ENCODE measurements at regions not wholly inside any gene's neighbourhood (a gene's known extent, or its start where the extent isn't known, plus 50 kb on each side); places are given as distances from the start of the nearest gene placed in this dataset.

- intact Hi-C loops (cut with DNase I): no loop called here
- no peak overlapping the region for H3K4me3 ChIP-seq
- DNase-seq (ENCODE audit: extremely low spot score in 2 of 2): no peak
- TF ChIP-seq CTCF (IDR thresholded peaks at IDR 0.05) (no peak), POLR2AphosphoS5 (IDR thresholded peaks at IDR 0.05; ENCODE audit: insufficient read depth in 1 of 2, low read depth in 1 of 2) (no peak), POLR2A (IDR thresholded peaks at IDR 0.05) (no peak)
- H3K36me3 ChIP-seq: no peaks in the 10 kb centered on the region
- no peaks in the 10 kb centered on the region for H3K4me1 ChIP-seq
- H3K9me3 ChIP-seq: no peaks in the 10 kb centered on the region
- H3K27ac ChIP-seq: no peak overlapping the region
- H3K27me3 ChIP-seq: no peaks in the 10 kb centered on the region
Measured at GRCh38 chr19:28403690-28404089, 809.3 kb downstream of the UQCRFS1 start.

GRCh38 chr19:28402701-28403290 lies 810.2 kb downstream of the UQCRFS1 start:
- H3K27me3 ChIP-seq: no peaks in the 10 kb centered on the region
- H3K36me3 ChIP-seq: no peaks in the 10 kb centered on the region
- no peaks in the 10 kb centered on the region for H3K4me1 ChIP-seq
- DNase-seq (ENCODE audit: extremely low spot score in 2 of 2): no peak
- no peaks in the 10 kb centered on the region for H3K9me3 ChIP-seq
- no peak for TF ChIP-seq POLR2AphosphoS5 (IDR thresholded peaks at IDR 0.05; ENCODE audit: insufficient read depth in 1 of 2, low read depth in 1 of 2)
- no peak for TF ChIP-seq CTCF (IDR thresholded peaks at IDR 0.05)
- no peak for TF ChIP-seq POLR2A (IDR thresholded peaks at IDR 0.05)
- intact Hi-C loops (cut with DNase I): no loop called here
- H3K4me3 ChIP-seq: no peak overlapping the region
- H3K27ac ChIP-seq: no peak overlapping the region

GRCh38 chr19:28401739-28402424 lies 811.1 kb downstream of the UQCRFS1 start:
- Histone ChIP-seq H3K27ac (no peak overlapping the region), H3K36me3 (no peaks in the 10 kb centered on the region), H3K9me3 (no peaks in the 10 kb centered on the region), H3K27me3 (no peaks in the 10 kb centered on the region), H3K4me1 (no peaks in the 10 kb centered on the region), H3K4me3 (no peak overlapping the region)
- intact Hi-C loops (cut with DNase I): no loop called here
- no peak for DNase-seq (ENCODE audit: extremely low spot score in 2 of 2)
- TF ChIP-seq POLR2A (IDR thresholded peaks at IDR 0.05) (no peak), CTCF (IDR thresholded peaks at IDR 0.05) (no peak), POLR2AphosphoS5 (IDR thresholded peaks at IDR 0.05; ENCODE audit: insufficient read depth in 1 of 2, low read depth in 1 of 2) (no peak)

- no peaks in the 10 kb centered on the region for H3K36me3 ChIP-seq
- H3K27ac ChIP-seq: no peak overlapping the region
- TF ChIP-seq POLR2AphosphoS5 (IDR thresholded peaks at IDR 0.05; ENCODE audit: insufficient read depth in 1 of 2, low read depth in 1 of 2) (no peak), CTCF (IDR thresholded peaks at IDR 0.05) (no peak), POLR2A (IDR thresholded peaks at IDR 0.05) (no peak)
- no peaks in the 10 kb centered on the region for H3K4me1 ChIP-seq
- no peak for DNase-seq (ENCODE audit: extremely low spot score in 2 of 2)
- H3K4me3 ChIP-seq: no peak overlapping the region
- no peaks in the 10 kb centered on the region for H3K27me3 ChIP-seq
- H3K9me3 ChIP-seq: no peaks in the 10 kb centered on the region
- intact Hi-C loops (cut with DNase I): no loop called here
Measured at GRCh38 chr19:28400953-28401671, 811.8 kb downstream of the UQCRFS1 start.

GRCh38 chr19:28399187-28399586 lies 813.8 kb downstream of the UQCRFS1 start:
- Histone ChIP-seq H3K4me3 (no peak overlapping the region), H3K27me3 (no peaks in the 10 kb centered on the region), H3K4me1 (no peaks in the 10 kb centered on the region), H3K36me3 (no peaks in the 10 kb centered on the region), H3K9me3 (no peaks in the 10 kb centered on the region), H3K27ac (no peak overlapping the region)
- TF ChIP-seq CTCF (IDR thresholded peaks at IDR 0.05) (no peak), POLR2A (IDR thresholded peaks at IDR 0.05) (no peak), POLR2AphosphoS5 (IDR thresholded peaks at IDR 0.05; ENCODE audit: insufficient read depth in 1 of 2, low read depth in 1 of 2) (no peak)
- DNase-seq (ENCODE audit: extremely low spot score in 2 of 2): peak in 1 of 2 donors; percentile 3
- intact Hi-C loops (cut with DNase I): no loop called here

Data from vagina (tissue), 2 donors.